HG02981 (cell line): ENCODE measurements at regions not wholly inside any gene's neighbourhood (a gene's known extent, or its start where the extent isn't known, plus 50 kb on each side); places are given as distances from the start of the nearest gene placed in this dataset.

Source experiments
- ATAC-seq: cut with Tn5 transposase; IDR thresholded peaks from one replicate; pipeline ENCODE4 v1.9.1; 2021; ENCODE audit warnings: mild to moderate bottlenecking, moderate library complexity; ENCODE audit not compliant: unreplicated experiment

DNA sequence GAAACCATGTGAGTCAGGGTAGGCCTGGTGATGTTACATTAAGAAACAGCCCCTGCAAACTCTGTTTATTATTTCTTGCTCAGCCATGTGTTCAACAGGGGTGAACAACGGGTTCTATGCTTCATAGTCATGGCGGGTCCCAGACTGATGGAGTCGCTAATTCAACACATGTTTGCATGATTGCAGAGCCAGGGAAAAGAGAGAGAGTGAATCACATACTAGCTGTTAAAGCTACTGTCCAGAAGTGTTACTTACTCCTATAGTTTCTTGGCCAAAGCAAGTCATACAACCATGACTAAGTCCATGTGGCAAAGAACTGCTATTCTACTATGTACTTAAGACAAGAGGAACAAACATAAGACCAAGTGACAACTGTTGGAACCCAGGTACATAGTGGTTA, 241.2 kb upstream of the SKOR2 start:
- no peak for ATAC-seq

DNA sequence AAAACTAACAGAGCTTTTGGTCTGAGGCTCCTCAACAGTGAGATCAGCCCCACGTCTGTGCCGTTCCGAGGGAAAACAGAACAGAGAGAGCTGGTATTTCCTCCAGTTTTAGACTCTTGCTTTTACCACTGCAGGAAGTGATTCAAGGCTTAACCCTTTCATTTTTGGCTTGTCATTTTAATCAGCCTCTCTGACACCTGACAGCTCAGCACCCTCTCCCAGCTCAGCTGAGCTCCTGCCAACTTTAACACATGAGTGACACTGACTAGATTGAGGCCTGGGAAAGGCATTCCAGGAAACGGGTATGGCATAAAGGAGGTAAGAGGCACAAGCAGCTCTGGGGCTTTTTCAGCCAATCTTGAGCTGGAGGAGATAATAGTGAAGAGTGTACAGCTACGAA, 239.4 kb upstream of the SKOR2 start:
- no peak for ATAC-seq

DNA sequence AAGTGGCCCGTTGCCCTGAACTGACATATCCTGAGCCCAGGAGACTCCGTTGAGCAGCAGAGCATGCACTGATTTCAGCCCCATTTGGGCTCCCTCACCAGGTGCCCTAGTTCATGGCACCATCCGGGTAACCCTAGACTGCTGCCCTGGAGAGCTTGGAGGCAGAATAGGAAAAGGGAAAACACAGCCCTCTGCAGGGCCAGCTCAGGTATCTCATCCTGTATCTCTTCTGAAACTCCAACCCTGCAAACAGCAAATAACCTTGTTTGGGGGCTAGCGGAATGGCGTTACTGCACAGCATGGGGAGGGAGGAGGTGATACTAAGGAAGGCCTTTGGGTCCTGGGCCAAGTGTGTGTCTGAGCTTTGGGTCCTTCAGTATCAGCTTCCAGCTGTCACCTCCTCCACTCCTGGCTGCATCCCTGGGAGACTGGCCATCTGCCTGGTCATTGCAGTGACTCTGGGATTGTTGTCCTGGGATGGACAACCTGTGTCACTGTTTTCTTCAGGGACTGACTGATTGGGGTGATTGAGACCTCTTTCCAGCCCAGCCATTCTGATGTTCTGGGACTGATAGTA, 233.8 kb upstream of the SKOR2 start:
- no peak for ATAC-seq

DNA sequence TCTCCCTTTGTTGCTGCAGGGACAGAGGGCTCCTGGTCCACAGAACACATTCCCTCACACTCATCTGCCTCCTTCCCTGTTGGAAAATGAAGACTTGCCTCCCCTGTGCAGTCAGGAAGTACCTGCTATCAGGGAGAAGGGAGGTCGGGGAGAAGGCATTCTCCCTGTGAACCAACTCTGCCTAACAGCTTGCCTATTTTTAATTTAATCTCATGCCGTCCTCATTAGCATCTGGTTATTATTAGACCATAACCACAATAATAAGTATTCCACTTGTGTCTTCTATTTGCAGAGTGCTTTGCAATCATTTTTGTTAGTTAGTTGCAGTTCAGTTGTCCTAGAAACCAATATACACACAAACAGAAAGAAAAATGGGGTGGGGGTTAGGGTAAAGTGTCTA, 232.6 kb upstream of the SKOR2 start:
- no peak for ATAC-seq

DNA sequence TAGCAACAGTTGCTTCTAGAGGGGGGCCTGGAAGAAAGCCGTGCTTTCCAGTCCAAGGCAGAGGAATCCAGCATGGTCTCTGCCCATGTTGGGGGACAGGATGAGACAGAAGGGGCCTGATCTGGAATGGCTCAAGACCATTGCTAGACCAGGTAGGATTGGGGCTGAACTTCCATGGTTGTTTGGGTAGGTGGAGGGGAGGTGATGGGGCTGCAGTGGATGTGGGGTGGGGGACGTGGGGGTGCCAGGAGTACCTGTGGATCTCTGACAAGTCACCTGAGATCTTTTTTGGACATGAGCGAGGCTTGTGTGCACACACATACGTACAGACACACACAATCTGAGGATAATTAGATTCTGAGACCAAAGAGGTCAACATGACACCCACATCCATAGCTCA, 228.7 kb upstream of the SKOR2 start:
- no peak for ATAC-seq

DNA sequence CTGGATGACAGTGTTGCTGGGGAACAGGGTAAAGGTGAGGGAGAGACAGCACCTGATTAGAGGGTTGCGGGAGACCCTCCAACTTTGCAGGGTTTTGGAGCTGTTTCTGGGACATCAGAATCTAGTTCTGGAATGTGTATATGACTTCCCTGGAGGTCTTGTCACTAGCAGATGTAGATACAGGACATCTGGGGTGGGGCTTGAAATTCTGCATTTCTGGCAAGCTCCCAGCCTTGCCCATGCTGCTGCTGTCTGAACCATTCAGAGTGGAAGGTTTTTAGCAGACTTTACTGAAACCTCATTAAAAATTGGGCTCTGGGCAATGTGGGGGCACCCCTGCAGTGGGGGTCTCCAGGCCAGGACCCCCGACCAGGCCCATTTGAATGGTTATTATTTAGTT, 220.3 kb upstream of the SKOR2 start:
- no peak for ATAC-seq

DNA sequence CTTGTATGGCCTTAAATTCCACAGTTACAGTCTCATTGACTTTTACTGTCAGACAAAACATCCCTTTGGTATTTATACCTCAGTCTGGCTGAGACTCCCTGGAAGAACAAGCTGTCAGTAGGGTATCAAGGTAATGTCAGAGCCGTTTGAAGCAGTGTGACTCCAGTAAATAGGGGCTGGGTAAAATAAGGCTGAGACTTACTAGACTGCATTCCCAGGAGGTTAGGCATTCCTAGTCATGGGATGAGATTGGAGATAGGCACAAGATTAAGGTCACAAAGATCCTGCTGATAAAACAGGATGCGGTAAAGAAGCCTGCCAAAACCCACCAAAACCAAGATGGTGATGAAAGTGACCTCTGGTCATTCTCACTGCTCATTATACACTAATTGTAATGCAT, 219.5 kb upstream of the SKOR2 start:
- no peak for ATAC-seq

DNA sequence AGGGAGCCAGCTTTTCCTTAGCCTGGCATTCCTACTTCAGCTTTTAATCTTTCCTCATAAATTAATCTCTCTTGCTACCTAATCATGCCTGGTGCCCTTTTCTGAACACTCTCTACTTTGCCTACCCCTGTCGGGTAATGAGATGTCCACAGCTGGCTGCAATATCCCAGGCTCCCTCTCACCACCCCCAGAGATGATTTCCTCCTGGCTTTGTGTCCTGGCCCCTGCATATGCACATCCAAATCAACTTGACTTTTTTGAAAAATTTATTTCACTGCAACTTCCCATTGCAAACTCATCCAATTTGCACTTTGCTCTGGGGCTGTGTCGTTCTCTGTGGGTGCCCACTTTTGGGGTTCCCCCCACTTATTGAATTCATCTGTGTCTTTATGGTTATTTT, 218.1 kb upstream of the SKOR2 start:
- no peak for ATAC-seq

DNA sequence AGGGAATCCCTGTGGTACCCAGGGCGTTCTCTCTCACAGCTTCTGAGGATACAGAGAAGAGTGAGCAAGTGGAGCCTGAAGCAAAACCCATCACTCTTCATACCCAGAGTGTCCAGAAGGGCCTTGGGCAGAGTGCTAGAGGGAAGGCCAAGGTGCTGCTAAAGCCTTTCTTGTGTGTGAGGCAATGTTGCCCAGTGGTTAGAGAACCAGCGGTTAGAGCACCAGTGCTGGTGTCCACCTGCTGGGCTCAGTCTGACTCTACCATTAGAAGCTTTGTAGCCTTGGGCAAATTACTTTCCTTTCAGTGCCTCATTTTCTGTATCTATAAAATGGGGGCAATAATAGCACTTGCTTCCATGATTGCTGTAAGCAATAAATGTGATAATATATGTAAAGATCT, 210.5 kb upstream of the SKOR2 start:
- no peak for ATAC-seq

DNA sequence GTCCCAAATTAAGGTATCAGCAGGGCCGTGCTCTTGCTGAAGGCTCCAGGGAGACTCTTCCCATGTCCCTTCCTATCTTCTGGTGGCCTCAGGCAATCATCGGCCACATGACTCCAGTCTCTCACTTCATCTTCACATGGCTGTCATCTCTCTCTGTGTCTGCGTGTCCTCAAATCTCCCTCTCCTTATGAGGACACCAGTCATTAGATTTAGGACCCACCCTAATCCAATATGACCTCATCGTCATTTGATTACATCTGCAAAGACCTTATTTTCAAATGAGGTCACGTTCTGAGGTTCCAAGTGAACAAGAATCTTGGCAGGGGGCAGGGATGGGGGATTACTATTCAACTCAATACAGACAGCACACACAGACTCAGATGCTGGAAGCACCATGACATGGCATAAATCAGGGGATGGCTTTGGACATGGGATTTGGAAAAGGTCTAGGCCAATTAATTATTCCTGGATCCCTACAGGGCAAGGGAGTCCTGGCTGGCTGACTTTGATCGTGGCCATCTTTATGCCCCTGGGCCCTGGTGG, 210.0 kb upstream of the SKOR2 start:
- no peak for ATAC-seq

DNA sequence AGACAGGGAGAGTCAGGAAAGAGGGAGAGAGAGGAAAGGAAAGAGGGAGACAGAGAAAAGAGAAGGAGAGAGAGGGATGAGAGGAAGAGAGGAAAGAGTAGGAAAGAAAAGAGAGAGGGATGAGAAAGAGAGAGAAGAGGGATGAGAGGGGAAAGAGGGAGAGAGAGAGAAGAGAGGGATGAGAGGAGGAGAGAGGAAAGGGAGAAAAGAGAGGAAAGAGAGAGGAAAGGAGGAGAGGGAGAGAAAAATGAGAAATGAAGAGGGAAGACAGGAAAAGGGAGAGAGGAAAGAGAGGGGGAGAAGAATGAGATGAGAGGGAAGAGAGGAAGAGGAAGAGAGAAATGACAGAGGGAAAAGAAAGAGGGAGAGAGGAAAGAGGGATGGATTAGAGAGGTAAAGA, 207.0 kb upstream of the SKOR2 start:
- no peak for ATAC-seq

DNA sequence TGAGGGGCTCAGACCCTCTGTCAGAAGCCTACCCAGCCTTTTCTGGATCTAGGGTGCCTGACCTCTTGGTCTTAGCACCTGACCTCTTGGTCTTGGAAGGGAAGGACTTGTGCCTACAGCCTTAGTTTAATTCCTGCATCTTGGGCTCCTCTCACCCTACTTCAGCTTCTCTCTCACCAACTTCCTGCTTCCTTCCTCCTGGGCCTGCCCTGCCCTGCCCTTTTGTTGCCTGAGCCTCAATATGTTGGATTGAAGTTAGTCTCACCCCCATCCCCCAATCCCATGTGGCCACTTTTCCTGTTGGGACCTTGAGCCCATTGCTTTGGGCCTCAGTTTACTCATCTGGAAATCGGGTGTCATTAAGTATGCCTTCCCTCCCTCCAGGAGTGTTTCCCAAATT, 206.2 kb upstream of the SKOR2 start:
- no peak for ATAC-seq

DNA sequence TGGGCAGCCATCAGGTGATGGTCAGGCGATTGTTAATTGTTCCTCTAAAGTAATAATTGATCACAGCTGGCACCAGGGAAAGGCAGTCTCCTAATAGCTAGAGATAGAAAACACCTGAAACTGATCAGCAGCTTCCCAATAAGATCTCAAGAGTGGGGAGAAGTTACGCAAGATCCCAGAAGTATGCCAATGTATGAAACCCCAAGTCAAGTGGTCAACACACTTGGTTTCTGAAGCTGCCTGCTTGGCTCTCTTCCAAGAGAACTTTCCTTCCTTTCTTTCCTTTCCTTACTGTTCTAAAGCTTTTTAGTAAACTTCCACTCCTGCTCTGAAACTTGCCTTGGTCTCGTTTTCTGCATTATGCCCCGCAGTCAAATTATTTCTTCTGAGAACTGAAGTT, 201.6 kb upstream of the SKOR2 start:
- no peak for ATAC-seq

DNA sequence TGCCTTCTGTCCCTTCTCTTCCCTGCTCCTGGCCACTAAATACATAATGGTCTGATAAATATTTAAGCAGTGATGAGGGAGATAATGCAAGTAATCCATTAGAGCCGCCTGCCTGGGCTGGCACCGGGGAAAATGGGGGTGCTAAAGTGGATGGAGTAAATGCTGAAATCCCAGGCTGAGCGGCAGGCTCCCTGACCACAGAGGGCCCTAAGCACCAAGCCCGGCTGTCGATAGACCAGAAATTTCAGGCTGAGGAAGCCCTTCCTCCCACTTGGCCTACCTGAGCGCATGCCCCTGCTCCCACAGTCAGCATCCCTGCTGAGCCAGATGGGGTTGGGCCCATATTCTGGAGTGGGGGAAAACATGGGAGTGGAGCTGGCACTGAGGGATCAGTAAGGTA, 197.5 kb upstream of the SKOR2 start:
- no peak for ATAC-seq

DNA sequence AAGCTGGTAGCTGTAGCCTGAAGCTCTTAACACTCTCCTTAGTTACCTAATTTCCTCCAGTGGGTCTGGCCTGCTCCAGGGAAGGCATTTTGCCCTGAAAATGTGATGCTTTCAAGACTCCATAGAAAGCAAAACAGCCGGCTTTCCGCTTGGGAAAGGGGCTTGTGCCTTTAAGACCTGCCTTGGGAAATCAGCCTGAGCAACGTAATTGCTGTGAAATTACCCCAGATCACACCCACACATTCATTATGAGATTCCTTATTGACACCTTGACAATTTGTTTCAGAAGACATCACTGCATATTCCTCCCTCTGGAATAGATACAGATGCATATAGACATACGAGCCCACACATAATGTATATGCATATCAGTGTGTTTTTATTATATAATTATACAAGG, 190.5 kb upstream of the SKOR2 start:
- ATAC-seq: no peak

DNA sequence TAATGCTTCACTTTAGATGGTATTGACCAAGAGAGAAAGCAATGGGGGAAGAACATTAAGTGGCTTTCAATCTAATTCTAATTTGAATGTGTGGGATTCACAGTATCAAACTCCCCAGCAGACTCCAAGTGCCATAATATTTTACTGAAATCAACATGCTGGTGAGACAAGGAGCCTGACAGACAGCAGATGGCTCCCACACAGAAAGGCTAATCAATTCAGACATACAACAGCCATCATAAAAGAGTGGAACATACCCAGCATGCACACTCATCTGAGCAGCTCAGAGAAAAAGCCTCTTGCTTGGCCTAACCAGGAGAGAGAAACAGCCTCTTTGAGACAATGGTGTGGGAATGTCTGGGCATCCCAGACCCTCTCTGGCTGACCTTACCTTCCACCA, 186.5 kb upstream of the SKOR2 start:
- ATAC-seq: no peak

DNA sequence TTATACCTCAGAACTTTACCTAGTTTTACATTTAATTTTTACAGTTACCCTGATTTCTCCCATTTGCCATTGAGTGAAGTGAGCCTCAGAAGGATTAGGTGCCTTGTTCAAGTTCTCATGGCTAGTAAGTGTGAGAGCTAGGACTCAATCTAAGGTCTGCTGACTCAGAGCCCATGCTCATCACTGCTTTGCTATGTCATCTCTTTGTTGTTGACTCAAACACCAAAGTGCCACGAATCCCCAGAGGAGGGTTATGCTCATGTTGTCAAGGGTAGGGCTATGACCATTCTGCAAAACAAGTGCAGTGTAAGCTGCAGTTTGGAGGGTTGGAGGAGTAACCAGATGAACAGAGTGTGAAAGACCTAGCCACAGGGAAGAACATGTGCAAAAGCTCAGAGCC, 185.4 kb upstream of the SKOR2 start:
- no peak for ATAC-seq

DNA sequence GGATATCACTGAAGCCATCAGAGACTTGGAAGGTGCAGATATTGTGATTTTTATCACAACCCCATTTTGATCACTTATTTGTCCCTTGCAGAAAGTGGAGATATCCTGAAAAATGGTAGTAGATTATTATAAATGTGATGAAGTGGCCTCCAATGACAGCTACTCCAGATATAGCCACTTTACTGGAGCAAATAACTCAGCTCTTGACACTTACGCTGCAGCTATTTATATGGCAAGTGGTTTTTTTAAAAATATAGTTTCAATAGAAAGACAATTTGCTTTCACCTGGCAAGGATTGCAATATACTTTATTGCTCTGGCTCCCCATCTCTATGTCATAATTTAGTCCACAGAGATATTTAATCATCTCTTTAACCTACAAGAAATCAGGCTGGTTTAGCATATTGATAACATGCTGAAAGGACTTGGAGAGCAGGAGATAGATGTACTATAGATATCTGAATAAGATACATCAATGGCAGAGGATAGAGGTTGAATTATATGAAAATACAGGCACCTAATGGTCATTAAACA, 182.8 kb upstream of the SKOR2 start:
- no peak for ATAC-seq

DNA sequence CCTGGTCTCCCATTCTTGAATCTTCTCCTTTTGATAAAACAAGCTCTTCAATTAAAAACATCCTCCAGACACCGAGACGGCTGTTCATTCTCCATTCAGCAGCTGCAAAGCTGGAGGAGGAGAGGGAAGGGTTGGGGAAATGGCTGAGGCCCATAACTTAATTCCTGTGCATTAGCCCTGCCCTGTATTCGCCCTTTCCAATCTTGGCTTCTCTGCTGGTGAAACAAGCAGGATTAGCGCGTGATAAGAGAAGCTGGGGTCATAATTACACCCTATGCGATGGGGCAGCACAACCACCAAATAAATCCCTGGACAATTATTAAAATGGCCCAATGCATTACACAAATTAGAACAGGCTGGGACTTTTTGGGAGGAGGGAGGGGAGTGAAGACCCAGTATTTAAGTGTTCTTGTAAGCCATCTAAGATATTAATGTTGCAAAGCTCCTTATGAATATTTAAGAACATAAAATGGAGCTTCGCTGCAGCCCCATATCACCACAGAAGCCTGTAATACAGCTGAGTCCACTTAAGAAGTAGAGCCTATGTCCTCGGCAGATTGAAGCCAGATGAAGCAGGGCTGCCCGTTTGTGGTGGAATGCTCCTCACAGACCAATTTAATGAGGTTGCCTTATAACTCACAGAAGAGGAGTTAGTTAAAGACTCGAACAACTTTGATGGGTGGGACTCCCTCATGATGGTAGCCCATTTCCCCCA, 176.6 kb upstream of the SKOR2 start:
- no peak for ATAC-seq

DNA sequence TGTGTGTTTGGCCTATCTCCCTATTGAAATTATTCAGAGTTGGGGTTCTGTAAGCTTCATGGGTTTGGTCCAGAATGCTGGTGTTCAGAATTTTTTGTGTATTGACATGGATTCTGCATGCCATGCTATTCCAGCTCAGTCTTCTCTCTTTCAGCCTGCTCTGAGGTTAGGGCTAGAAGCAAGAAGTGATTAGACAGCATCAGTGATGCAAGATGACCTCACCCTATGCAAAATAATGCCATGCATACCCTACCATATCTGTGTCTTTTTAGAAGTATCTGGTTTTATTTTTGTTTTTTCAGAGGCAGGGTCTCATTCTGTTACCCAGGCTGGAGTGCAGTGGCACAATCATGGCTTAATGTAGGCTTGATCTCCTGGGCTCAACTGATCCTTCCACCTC, 175.6 kb upstream of the SKOR2 start:
- no peak for ATAC-seq

DNA sequence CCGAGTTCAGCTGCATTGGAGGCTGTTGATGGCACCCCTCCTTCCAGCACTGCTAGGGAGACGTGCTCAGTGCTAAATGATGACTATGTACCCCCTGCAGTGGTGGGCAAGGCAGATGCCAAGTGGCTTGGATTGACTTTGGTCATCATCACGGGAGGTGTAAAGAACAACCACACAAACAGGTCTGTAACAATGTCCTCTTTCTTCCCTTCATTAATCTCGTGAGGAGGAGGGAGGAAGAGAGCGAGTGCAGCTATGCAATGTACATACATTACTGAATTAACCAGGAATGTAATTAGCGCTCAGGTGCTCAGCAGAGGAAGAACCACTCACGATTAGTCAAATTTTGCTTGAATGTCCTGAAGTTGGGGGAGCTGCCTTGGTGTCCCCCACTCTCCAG, 173.9 kb upstream of the SKOR2 start:
- no peak for ATAC-seq

DNA sequence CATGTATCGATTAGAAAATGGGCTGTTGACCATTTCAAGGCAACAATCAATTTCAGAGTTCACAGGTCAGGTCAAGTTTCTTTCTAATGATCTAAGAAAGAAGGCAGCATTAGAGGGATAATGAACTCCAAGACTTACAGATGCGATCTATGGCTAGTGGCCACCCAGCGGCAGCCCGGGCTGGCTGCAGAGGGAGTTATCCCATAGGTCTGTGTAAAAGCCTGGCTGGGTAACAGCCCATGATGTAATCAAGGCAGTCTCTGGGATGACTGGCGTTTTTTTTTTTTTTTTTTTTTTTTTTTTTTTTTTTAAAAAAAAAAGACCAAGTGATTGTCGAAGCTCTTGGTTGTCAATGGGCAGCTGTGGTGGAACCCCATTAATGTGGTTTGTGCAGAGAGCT, 171.1 kb upstream of the SKOR2 start:
- no peak for ATAC-seq

DNA sequence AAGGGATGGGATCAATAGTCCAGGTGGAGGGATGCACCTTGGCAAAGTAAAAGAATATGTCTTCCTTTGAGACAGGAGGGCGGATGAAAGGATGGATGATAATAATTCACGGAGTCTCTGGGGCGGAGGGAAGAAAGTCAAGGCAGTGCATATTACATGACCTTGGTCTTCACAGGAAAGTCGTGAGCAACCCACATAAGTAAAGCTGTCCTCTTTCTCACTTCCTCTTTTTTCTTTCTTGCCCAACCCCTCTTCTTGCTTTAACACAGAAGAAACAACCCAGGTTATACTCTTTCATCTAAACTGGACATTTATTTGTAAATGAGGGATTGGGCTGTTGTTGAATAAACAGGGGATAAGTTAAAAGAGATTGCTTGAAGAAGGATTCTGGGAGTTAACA, 168.7 kb upstream of the SKOR2 start:
- ATAC-seq: peak; percentile 74
